ENCODE measurements at regions not wholly inside any gene's neighbourhood (a gene's known extent, or its start where the extent isn't known, plus 50 kb on each side); places are given as distances from the start of the nearest gene placed in this dataset.

DNA sequence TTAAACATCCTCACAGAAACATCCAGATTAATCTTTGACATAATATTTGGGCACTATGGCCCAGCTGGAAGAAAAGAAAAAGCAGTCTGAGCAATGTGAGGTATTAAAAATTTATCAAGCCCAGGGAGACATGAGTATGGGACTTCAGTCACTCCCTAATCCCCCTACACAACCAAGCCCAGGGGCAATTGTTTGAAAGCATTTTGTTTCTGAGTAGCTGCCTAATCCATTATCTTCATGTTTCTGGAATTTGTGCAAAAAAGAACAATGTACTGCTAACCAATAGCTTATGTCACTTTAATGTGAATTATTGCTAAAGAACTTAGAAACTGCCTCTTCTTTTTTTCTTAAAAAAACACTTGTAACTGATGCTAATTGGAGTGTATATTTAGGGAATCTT lies 360.7 kb downstream of the TEX13C start:
- no peak for TF ChIP-seq BCL11A (tag by site-specific recombination; IDR thresholded peaks at IDR 0.05; ENCODE audit: low read depth)
- TF ChIP-seq, protein P1, sequence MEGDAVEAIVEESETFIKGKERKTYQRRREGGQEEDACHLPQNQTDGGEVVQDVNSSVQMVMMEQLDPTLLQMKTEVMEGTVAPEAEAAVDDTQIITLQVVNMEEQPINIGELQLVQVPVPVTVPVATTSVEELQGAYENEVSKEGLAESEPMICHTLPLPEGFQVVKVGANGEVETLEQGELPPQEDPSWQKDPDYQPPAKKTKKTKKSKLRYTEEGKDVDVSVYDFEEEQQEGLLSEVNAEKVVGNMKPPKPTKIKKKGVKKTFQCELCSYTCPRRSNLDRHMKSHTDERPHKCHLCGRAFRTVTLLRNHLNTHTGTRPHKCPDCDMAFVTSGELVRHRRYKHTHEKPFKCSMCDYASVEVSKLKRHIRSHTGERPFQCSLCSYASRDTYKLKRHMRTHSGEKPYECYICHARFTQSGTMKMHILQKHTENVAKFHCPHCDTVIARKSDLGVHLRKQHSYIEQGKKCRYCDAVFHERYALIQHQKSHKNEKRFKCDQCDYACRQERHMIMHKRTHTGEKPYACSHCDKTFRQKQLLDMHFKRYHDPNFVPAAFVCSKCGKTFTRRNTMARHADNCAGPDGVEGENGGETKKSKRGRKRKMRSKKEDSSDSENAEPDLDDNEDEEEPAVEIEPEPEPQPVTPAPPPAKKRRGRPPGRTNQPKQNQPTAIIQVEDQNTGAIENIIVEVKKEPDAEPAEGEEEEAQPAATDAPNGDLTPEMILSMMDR (tag by site-specific recombination; IDR thresholded peaks at IDR 0.05): no peak
- TF ChIP-seq GFI1B (tag by site-specific recombination; IDR thresholded peaks at IDR 0.05): no peak
- no peak for TF ChIP-seq ZNF169 (tag by site-specific recombination; IDR thresholded peaks at IDR 0.05)
- TF ChIP-seq PRDM6 (tag by site-specific recombination; IDR thresholded peaks at IDR 0.05): no peak
- no peak for TF ChIP-seq ZNF18 (tag by site-specific recombination; IDR thresholded peaks at IDR 0.05)
- TF ChIP-seq ZNF248 (tag by site-specific recombination; IDR thresholded peaks at IDR 0.05): no peak
